ENCODE measurements at regions not wholly inside any gene's neighbourhood (a gene's known extent, or its start where the extent isn't known, plus 50 kb on each side); places are given as distances from the start of the nearest gene placed in this dataset.
A peak's percentile ranks its signal among the peaks of the same experiment; 100 is the strongest.

DNA sequence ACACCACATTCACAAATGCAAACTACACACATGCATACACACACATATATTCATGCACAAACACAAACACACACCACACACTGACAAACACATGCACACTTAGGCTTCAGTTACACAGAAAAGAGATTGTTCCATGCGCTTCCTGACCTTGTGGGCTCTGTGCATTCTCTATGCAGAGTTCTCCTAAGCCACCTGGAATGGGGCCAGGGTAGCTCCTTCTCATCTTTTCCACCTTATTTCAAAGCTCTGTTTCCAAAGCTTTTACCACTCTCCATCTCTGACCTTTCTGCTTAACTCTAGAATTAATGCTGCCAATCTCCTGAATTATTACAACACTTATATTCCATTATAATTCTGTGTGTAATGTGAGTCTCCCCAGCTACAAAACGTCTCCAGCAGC lies 522.3 kb upstream of the MYT1L start:
- Histone ChIP-seq H3K4me2 (ENCODE audit: insufficient read depth in 1 of 2, low read depth in 2 of 2, low read length in 2 of 2) (no peak overlapping the region), H2BK5ac (ENCODE audit: low read depth, low read length) (no peak overlapping the region), H2AK5ac (ENCODE audit: low read depth, low read length) (0 out of 2 replicates have a peak overlapping the region, but pooled peaks have one; percentile 65), H3K9me3 (ENCODE audit: insufficient read depth in 2 of 2, low read depth in 1 of 2, low read length in 1 of 2) (no peaks in the 10 kb centered on the region), H3K14ac (ENCODE audit: insufficient read length) (no peak overlapping the region), H3K79me1 (ENCODE audit: low read depth, low read length) (no peaks in the 10 kb centered on the region), H3K4ac (replicated peaks; ENCODE audit: insufficient read length, low read depth, low read length) (no peak overlapping the region), H4K5ac (ENCODE audit: insufficient read length, low read depth, low read length) (no peak overlapping the region), H3K27me3 (replicated peaks in 1 of 4; ENCODE audit: control insufficient read depth in 3 of 4, extremely low read depth in 1 of 4, insufficient read depth in 3 of 4, low read length in 3 of 4) (no peaks in the 10 kb centered on the region), H2BK15ac (ENCODE audit: low read length) (0 out of 2 replicates have a peak overlapping the region, but pooled peaks have one; percentile 90), H3K36me3 (ENCODE audit: control insufficient read depth in 2 of 4, insufficient read depth in 4 of 4, low read length in 3 of 4) (no peaks in the 10 kb centered on the region; a peak in 1 of 8 replicates), H3K27ac (ENCODE audit: low read depth, low read length) (no peak overlapping the region), H4K8ac (ENCODE audit: extremely low read depth, insufficient read depth, low read length) (no peak overlapping the region), H2BK120ac (replicated peaks; ENCODE audit: low read depth, low read length) (no peak overlapping the region), H3K79me2 (ENCODE audit: control insufficient read depth in 1 of 2, insufficient read depth in 2 of 2, low read length in 2 of 2) (no peaks in the 10 kb centered on the region), H3K4me1 (replicated peaks in 1 of 4; ENCODE audit: control insufficient read depth in 3 of 4, insufficient read depth in 4 of 4, low read length in 3 of 4) (peaks cover 2 to 16% (median 9%) of the 10 kb centered on the region in 4 experiments), H3K9ac (replicated peaks in 1 of 4; ENCODE audit: extremely low read depth in 1 of 4, low read depth in 3 of 4, low read length in 3 of 4) (no peak overlapping the region), H4K91ac (replicated peaks; ENCODE audit: insufficient read length, low read length) (no peak overlapping the region), H3K4me3 (ENCODE audit: extremely low read depth in 1 of 4, insufficient read depth in 2 of 4, low read depth in 3 of 4, low read length in 4 of 4) (no peak overlapping the region), H3K23me2 (ENCODE audit: low read depth, low read length) (peaks cover 9% of the 10 kb centered on the region), H3K56ac (replicated peaks; ENCODE audit: insufficient read length, low read depth, low read length) (no peak overlapping the region), H2AFZ (ENCODE audit: low read length) (no peak overlapping the region), H4K20me1 (replicated peaks in 1 of 2; ENCODE audit: control insufficient read depth in 1 of 2, insufficient read depth in 2 of 2, low read length in 2 of 2) (peaks cover 0 to 9% of the 10 kb centered on the region in 2 experiments), H2BK12ac (ENCODE audit: low read depth, low read length) (no peak overlapping the region), H2BK20ac (ENCODE audit: low read length) (no peak overlapping the region), H3K23ac (ENCODE audit: insufficient read length) (peak overlapping the region; percentile 71), H3K18ac (ENCODE audit: extremely low read depth, low read length) (no peak overlapping the region)
- 77% methylated on average over 2 of the region's 2 CpGs; no CpG with 5 or more reads in 1 of the 2 experiments for WGBS, 2 experiments (ENCODE audit: extremely low coverage in 1 of 2, insufficient coverage in 1 of 2, insufficient read length in 1 of 2, insufficient replicate concordance in 2 of 2, low coverage in 1 of 2, low lambda C conversion rate in 2 of 2, missing lambda C conversion rate in 1 of 2)
- FAIRE-seq = no peak
- POLR2A ChIA-PET (ENCODE audit: partially characterized antibody) = no interaction called here
- TF ChIP-seq JUN (IDR thresholded peaks at IDR 0.05; ENCODE audit: low read depth, low read length) = no peak
- TF ChIP-seq MAFK (IDR thresholded peaks at IDR 0.05; ENCODE audit: low read depth, low read length) = no peak
- TF ChIP-seq CREB1 (IDR thresholded peaks at IDR 0.05) = no peak
- TF ChIP-seq CBX5 (IDR thresholded peaks at IDR 0.05; ENCODE audit: low read depth, low read length) = no peak
- TF ChIP-seq ATF2 (IDR thresholded peaks at IDR 0.05; ENCODE audit: low read length) = no peak
- no peak for TF ChIP-seq NRF1 (IDR thresholded peaks at IDR 0.05; ENCODE audit: low read depth, low read length)
- CTCF ChIA-PET (ENCODE audit: partially characterized antibody) = interaction anchor here (0.6 to 3.8 kb wide), 2 partner anchors 9 to 768 kb away, joined by 3 to 20 read pairs; no protein-coding TSS in a partner anchor
- DNase-seq (ENCODE audit: low read depth in 1 of 2, low spot score in 2 of 2) = no peak

All from H1 (cell line).